HG03460 (cell line): ENCODE measurements at regions not wholly inside any gene's neighbourhood (a gene's known extent, or its start where the extent isn't known, plus 50 kb on each side); places are given as distances from the start of the nearest gene placed in this dataset.

Source experiments
- ATAC-seq: cut with Tn5 transposase; IDR thresholded peaks from one replicate; pipeline ENCODE4 v1.9.1; 2021; ENCODE audit not compliant: unreplicated experiment

- no peak for ATAC-seq
Observed at GRCh38 chr1:229025576-229025975, 245.3 kb upstream of the RAB4A start.

GRCh38 chr1:229027158-229027557 is 243.8 kb upstream of the RAB4A start:
- ATAC-seq = no peak

- no peak for ATAC-seq
Observed at GRCh38 chr1:229027622-229028182, 243.2 kb upstream of the RAB4A start.

GRCh38 chr1:229028544-229028943 is 242.4 kb upstream of the RAB4A start:
- no peak for ATAC-seq

- ATAC-seq = no peak
Observed at GRCh38 chr1:229028987-229029878, 241.7 kb upstream of the RAB4A start.

- no peak for ATAC-seq
Observed at GRCh38 chr1:229029879-229030235, 241.1 kb upstream of the RAB4A start.

- no peak for ATAC-seq
Observed at GRCh38 chr1:229030630-229031029, 240.3 kb upstream of the RAB4A start.

GRCh38 chr1:229031061-229031460 is 239.8 kb upstream of the RAB4A start:
- ATAC-seq = no peak

- ATAC-seq = no peak
Observed at GRCh38 chr1:229031481-229032341, 239.2 kb upstream of the RAB4A start.

- no peak for ATAC-seq
Observed at GRCh38 chr1:229032375-229032774, 238.5 kb upstream of the RAB4A start.

- no peak for ATAC-seq
Observed at GRCh38 chr1:229033480-229033879, 237.4 kb upstream of the RAB4A start.

GRCh38 chr1:229034342-229034741 is 236.6 kb upstream of the RAB4A start:
- ATAC-seq = no peak

- ATAC-seq = peak; percentile 90
Observed at GRCh38 chr1:229035054-229035747, 235.7 kb upstream of the RAB4A start.

GRCh38 chr1:229035748-229036082 is 235.2 kb upstream of the RAB4A start:
- peak; percentile 22 for ATAC-seq

GRCh38 chr1:229037806-229038405 is 233.0 kb upstream of the RAB4A start:
- no peak for ATAC-seq

GRCh38 chr1:229040630-229041358 is 230.1 kb upstream of the RAB4A start:
- ATAC-seq = no peak

GRCh38 chr1:229041946-229042345 is 229.0 kb upstream of the RAB4A start:
- ATAC-seq = no peak

GRCh38 chr1:229042482-229042881 is 228.4 kb upstream of the RAB4A start:
- ATAC-seq = no peak

- ATAC-seq = no peak
Observed at GRCh38 chr1:229043115-229043514, 227.8 kb upstream of the RAB4A start.

- no peak for ATAC-seq
Observed at GRCh38 chr1:229046251-229046853, 224.6 kb upstream of the RAB4A start.
